Ishikawa (cell line): ENCODE measurements at regions not wholly inside any gene's neighbourhood (a gene's known extent, or its start where the extent isn't known, plus 50 kb on each side); places are given as distances from the start of the nearest gene placed in this dataset.

Experiments used
- CEBPB ChIP-seq: IDR thresholded peaks from 2 replicates; pipeline ENCODE4 v1.6.1; 2012
- CREB1 ChIP-seq: IDR thresholded peaks from 2 replicates; pipeline ENCODE4 v1.6.1; 2012; ENCODE audit warnings: low read depth
- EGR1 ChIP-seq: IDR thresholded peaks from 2 replicates; pipeline ENCODE4 v1.6.1; 2012
- EP300 ChIP-seq: IDR thresholded peaks from 2 replicates; pipeline ENCODE4 v1.6.1; 2012; ENCODE audit warnings: borderline replicate concordance
- FOXM1 ChIP-seq: IDR thresholded peaks from 2 replicates; pipeline ENCODE4 v1.6.1; 2012; ENCODE audit warnings: low read depth, borderline replicate concordance
- NFIC ChIP-seq: IDR thresholded peaks from 2 replicates; pipeline ENCODE4 v1.6.1; 2012
- RAD21 ChIP-seq: IDR thresholded peaks from 2 replicates; pipeline ENCODE4 v1.6.1; 2012; ENCODE audit warnings: low read depth
- TAF1 ChIP-seq: IDR thresholded peaks from 2 replicates; pipeline ENCODE4 v1.6.1; 2012; ENCODE audit warnings: low read depth, mild to moderate bottlenecking
- TCF12 ChIP-seq: IDR thresholded peaks from 2 replicates; pipeline ENCODE4 v1.6.1; 2012; ENCODE audit warnings: low read depth
- TEAD4 ChIP-seq: IDR thresholded peaks from 2 replicates; pipeline ENCODE4 v1.6.1; 2012
- USF1 ChIP-seq: IDR thresholded peaks from 2 replicates; pipeline ENCODE4 v1.6.1; 2012
- YY1 ChIP-seq: IDR thresholded peaks from 2 replicates; pipeline ENCODE4 v1.6.1; 2012; ENCODE audit warnings: low read depth
- ZBTB7A ChIP-seq: IDR thresholded peaks from 2 replicates; pipeline ENCODE4 v1.6.1; 2012; ENCODE audit warnings: low read depth
- TF ChIP-seq, protein P1 (sequence below): IDR thresholded peaks from 2 replicates; pipeline ENCODE4 v1.6.1; 2012
- TF ChIP-seq, protein P2 (sequence below): IDR thresholded peaks from 2 replicates; pipeline ENCODE4 v1.6.1; 2012; ENCODE audit warnings: low read depth, mild to moderate bottlenecking

DNA sequence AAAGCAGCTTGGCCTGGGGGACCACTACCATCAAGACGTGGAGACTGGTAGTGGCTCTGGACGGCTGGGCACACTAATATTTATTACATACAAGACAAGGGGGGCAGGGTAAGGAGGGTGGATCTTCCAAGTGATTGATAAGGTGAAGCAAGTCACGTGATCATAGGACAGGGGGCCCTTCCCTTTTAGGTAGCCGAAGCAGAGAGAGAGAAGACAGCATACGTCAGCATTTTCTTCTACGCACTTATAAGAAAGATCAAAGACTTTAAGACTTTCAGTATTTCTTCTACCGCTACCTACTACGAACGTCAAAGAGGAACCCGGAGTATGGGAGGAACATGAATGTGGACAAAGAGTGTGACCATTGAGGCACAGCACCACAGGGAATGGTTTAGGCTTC, 307.9 kb downstream of the RPIA start:
- TF ChIP-seq FOXM1, result no peak
- TF ChIP-seq NFIC, result no peak
- no peak for TF ChIP-seq RAD21
- TF ChIP-seq TEAD4, result no peak
- no peak for TF ChIP-seq TCF12
- no peak for TF ChIP-seq EGR1
- TF ChIP-seq CREB1, result no peak
- TF ChIP-seq EP300, result no peak
- TF ChIP-seq USF1, result no peak
- no peak for TF ChIP-seq CEBPB
- TF ChIP-seq, protein P1, sequence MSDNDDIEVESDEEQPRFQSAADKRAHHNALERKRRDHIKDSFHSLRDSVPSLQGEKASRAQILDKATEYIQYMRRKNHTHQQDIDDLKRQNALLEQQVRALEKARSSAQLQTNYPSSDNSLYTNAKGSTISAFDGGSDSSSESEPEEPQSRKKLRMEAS, result no peak
- TF ChIP-seq ZBTB7A, result no peak

DNA sequence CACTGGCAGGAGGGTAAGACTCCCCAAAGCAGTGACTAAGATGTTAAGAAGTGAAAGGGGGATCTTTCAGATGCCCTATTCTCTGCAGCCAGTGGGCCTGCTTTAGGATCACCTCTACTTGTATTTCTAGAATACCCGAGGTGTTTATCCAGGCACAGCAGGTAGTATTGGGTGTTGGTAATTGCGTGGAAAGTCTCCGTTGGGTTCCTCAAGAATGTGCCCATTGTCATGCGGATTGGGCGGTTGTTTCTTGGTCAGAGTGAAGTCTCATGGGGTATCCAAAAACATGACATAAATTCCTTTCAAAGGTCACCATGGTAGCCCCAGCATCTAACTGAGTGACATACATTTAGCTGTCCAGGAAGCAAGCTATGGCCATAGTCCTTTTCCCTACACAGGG, 308.8 kb downstream of the RPIA start:
- TF ChIP-seq NFIC (no peak), FOXM1 (no peak), ZBTB7A (no peak), TAF1 (no peak), TEAD4 (no peak), RAD21 (no peak), YY1 (no peak), USF1 (no peak), EGR1 (no peak), TCF12 (no peak), CREB1 (no peak), CEBPB (no peak), EP300 (no peak)
- TF ChIP-seq, protein P2, sequence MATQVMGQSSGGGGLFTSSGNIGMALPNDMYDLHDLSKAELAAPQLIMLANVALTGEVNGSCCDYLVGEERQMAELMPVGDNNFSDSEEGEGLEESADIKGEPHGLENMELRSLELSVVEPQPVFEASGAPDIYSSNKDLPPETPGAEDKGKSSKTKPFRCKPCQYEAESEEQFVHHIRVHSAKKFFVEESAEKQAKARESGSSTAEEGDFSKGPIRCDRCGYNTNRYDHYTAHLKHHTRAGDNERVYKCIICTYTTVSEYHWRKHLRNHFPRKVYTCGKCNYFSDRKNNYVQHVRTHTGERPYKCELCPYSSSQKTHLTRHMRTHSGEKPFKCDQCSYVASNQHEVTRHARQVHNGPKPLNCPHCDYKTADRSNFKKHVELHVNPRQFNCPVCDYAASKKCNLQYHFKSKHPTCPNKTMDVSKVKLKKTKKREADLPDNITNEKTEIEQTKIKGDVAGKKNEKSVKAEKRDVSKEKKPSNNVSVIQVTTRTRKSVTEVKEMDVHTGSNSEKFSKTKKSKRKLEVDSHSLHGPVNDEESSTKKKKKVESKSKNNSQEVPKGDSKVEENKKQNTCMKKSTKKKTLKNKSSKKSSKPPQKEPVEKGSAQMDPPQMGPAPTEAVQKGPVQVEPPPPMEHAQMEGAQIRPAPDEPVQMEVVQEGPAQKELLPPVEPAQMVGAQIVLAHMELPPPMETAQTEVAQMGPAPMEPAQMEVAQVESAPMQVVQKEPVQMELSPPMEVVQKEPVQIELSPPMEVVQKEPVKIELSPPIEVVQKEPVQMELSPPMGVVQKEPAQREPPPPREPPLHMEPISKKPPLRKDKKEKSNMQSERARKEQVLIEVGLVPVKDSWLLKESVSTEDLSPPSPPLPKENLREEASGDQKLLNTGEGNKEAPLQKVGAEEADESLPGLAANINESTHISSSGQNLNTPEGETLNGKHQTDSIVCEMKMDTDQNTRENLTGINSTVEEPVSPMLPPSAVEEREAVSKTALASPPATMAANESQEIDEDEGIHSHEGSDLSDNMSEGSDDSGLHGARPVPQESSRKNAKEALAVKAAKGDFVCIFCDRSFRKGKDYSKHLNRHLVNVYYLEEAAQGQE, result no peak
- TF ChIP-seq, protein P1, result no peak

DNA sequence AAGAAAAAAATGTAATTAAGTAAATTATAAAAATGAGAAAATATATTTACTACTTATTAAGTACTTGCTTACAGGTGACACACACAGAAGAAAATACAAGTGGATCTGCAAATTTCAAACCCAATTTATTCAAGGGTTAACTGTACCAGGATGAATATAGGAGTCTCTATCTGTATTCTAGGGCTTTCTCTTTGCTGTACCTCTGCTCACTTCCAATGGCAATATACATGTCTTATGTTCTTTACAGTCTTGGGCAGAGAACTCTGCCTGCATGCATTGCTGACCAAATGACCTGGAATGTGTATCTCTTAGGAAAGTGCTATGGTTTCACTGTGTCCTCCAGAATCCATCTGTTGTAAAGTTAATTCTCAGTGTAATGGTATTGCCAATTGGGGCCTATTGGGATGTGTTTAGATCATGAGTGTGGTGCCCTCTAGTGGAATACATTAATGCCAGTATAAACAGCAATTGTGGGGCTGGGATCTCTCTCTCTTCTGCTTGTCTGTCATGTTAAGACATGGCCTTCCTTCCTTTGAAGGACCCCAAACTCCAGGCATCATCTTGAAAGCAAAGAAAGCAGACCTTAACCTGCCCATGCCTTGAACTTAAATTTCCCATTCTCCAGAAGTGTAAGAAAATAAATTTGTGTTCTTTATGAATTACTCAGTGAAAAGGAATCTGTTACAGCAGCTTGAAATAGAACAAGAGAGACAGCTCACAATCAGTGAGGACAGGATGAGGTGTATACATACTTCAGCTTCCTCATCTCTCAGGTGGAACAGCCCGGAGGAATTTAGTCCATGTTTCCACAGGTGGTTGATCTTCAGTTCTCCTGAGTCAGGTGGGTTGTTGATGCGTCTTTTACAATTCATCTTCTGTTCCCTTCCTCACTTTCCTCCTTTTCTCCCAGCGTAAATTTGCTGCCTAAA, 356.9 kb downstream of the RPIA start:
- peak; percentile 46 for TF ChIP-seq RAD21

DNA sequence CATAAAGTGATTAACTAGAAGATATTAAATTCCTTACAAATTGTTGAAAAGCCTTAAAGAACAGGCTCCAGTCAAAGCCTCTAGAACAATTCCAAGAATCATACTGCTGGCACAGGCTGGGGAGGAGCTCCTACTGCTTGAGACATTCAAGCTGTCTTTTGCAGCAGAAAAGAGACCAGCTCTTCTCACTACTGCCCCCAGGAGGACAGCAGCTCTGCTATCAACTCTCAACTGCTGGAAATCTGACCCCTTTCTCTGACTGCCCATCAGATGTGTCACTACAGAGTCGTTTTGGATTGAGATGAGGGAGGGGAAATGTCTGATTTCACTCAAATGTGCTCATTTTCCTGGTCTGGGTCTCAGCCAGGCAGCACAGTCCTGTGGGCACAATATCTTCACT, 421.0 kb downstream of the RPIA start:
- peak; percentile 8; the same call in 1 of the 2 replicates for TF ChIP-seq RAD21

- peak; percentile 6; the same call in 1 of the 2 replicates for TF ChIP-seq USF1
Measured at GRCh38 chr2:89205153-89205552, 513.7 kb downstream of the RPIA start.

- peak; percentile 37; the same call in 1 of the 2 replicates for TF ChIP-seq RAD21
Measured at GRCh38 chr2:89326455-89326854, 635.0 kb downstream of the RPIA start.
